A549 (cell line): ENCODE measurements at regions not wholly inside any gene's neighbourhood (a gene's known extent, or its start where the extent isn't known, plus 50 kb on each side); places are given as distances from the start of the nearest gene placed in this dataset.

Experiments used
- POLR2A ChIP-seq: IDR thresholded peaks from 2 replicates; pipeline ENCODE4 v1.6.1; 2012; ENCODE audit warnings: mild to moderate bottlenecking, low read length
- RAD21 ChIP-seq, 2 experiments: fragments of >200 bp in 1 of 2; sonication (Bioruptor Twin) in 1 of 2; formaldehyde crosslinking in 1 of 2; IDR thresholded peaks in 1 of 2; conservative IDR thresholded peaks in 1 of 2; 2 replicates in 1 of 2; 3 replicates in 1 of 2; pipeline ENCODE4 v1.6.1; 2012 to 2018; ENCODE audit warnings: inconsistent platforms in 1 of 2
- TF ChIP-seq, protein P1 (sequence below): fragments of >200 bp; sonication (Bioruptor Twin); formaldehyde crosslinking; IDR thresholded peaks from 3 replicates; pipeline ENCODE4 v1.5.1; 2016

DNA sequence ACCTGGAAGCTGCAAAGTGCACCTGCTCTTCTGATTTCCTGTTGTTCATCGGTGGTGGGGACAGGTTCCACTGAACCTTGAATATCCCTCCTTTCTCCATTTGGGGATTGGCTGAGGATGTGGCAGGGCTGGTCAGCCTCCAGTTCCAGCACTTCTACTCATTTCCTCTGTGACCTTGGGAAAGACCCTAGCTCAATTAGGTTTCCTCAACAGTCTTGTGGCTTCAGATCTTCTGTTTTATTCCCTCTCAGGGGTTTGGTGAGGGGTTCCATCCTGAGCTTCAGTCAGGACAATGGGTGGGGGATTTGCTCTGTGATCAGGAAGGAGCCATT lies 317.1 kb upstream of the PROX1 start:
- TF ChIP-seq POLR2A: no peak
- TF ChIP-seq RAD21 (conservative IDR thresholded peaks at IDR 0.05 in 1 of 2, IDR thresholded peaks at IDR 0.05 in 1 of 2): no peak
- TF ChIP-seq, protein P1, sequence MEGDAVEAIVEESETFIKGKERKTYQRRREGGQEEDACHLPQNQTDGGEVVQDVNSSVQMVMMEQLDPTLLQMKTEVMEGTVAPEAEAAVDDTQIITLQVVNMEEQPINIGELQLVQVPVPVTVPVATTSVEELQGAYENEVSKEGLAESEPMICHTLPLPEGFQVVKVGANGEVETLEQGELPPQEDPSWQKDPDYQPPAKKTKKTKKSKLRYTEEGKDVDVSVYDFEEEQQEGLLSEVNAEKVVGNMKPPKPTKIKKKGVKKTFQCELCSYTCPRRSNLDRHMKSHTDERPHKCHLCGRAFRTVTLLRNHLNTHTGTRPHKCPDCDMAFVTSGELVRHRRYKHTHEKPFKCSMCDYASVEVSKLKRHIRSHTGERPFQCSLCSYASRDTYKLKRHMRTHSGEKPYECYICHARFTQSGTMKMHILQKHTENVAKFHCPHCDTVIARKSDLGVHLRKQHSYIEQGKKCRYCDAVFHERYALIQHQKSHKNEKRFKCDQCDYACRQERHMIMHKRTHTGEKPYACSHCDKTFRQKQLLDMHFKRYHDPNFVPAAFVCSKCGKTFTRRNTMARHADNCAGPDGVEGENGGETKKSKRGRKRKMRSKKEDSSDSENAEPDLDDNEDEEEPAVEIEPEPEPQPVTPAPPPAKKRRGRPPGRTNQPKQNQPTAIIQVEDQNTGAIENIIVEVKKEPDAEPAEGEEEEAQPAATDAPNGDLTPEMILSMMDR: no peak
